ENCODE measurements at regions not wholly inside any gene's neighbourhood (a gene's known extent, or its start where the extent isn't known, plus 50 kb on each side); places are given as distances from the start of the nearest gene placed in this dataset.

- TF ChIP-seq CTCF (IDR thresholded peaks at IDR 0.05; ENCODE audit: poor library complexity) (no peak), EZH2phosphoT487 (IDR thresholded peaks at IDR 0.05; ENCODE audit: low read depth, severe bottlenecking, unreplicated experiment) (no peak)
Observed at GRCh38 chr2:217501887-217502286, 500.9 kb downstream of the TNS1 start.
